MCF 10A (cell line): ENCODE measurements at regions not wholly inside any gene's neighbourhood (a gene's known extent, or its start where the extent isn't known, plus 50 kb on each side); places are given as distances from the start of the nearest gene placed in this dataset.

Source experiments
- BruUV-seq: library from RNA; stranded (reverse); fragments of 400-500 nt; replicated peaks from 2 replicates; lab custom pipeline; 2021; lab: Mats Ljungman, UMichigan
- CTCF ChIA-PET: fragments of 300-600 bp; sonication (Branson Sonifier 250); formaldehyde crosslinking; extraction: SDS; loops from one replicate; lab custom pipeline; 2021; ENCODE audit warnings: antibody characterized with exemption, inconsistent platforms; lab: Yijun Ruan, JAX
- POLR2A ChIA-PET: fragments of 300-600, 350-650 bp; sonication (Branson Sonifier 250); formaldehyde crosslinking; extraction: SDS; loops from one replicate; lab custom pipeline; 2020; ENCODE audit warnings: antibody characterized with exemption, inconsistent platforms; lab: Yijun Ruan, JAX
- DNase-seq: peaks from one replicate; pipeline ENCODE4 v3.0.0-alpha.2; 2018; ENCODE audit not compliant: unreplicated experiment
- H3K27ac Mint-ChIP-seq: one replicate; pipeline ENCODE4 v1.8.0; 2022; ENCODE audit warnings: mild to moderate bottlenecking, low read depth, mixed read lengths; ENCODE audit not compliant: unreplicated experiment
- H3K27me3 Mint-ChIP-seq: one replicate; pipeline ENCODE4 v1.8.0; 2022; ENCODE audit warnings: mixed read lengths; ENCODE audit not compliant: insufficient read depth, unreplicated experiment
- H3K36me3 Mint-ChIP-seq: one replicate; pipeline ENCODE4 v1.8.0; 2022; ENCODE audit warnings: mild to moderate bottlenecking, moderate library complexity, mixed read lengths; ENCODE audit not compliant: insufficient read depth, unreplicated experiment
- H3K4me1 Mint-ChIP-seq: one replicate; pipeline ENCODE4 v1.8.0; 2022; ENCODE audit warnings: mixed read lengths; ENCODE audit not compliant: insufficient read depth, unreplicated experiment
- H3K4me3 Mint-ChIP-seq: one replicate; pipeline ENCODE4 v1.8.0; 2022; ENCODE audit warnings: mild to moderate bottlenecking, moderate library complexity, mixed read lengths; ENCODE audit not compliant: unreplicated experiment
- H3K9me3 Mint-ChIP-seq: one replicate; pipeline ENCODE4 v1.8.0; 2022; ENCODE audit warnings: mixed read lengths; ENCODE audit not compliant: unreplicated experiment
- CTCF ChIP-seq: fragments of 200-600 bp; IDR thresholded peaks from one replicate; pipeline ENCODE4 v1.8.0; 2022; ENCODE audit warnings: antibody characterized with exemption, mild to moderate bottlenecking; ENCODE audit not compliant: unreplicated experiment
- intact Hi-C: fragments of 100-400 bp; cut with micrococcal nuclease; formaldehyde crosslinking; loops from 2 replicates; pipeline ENCODE4 v1.14.1; 2022

GRCh38 chr13:62595976-62596375 is 1180.3 kb upstream of the PCDH20 start:
- Mint-ChIP-seq H3K27ac (no peak overlapping the region), H3K4me1 (no peaks in the 10 kb centered on the region), H3K27me3 (peaks cover 14% of the 10 kb centered on the region), H3K36me3 (no peaks in the 10 kb centered on the region), H3K4me3 (no peak overlapping the region), H3K9me3 (no peaks in the 10 kb centered on the region)
- intact Hi-C loops: no loop called here
- peak; percentile 2 for DNase-seq
- no TSS peak for BruUV-seq
- TF ChIP-seq CTCF: no peak
- ChIA-PET CTCF (no interaction called here), POLR2A (interaction anchor here (0.7 kb wide), 1 partner anchor 275 kb away, joined by 3 read pairs; no protein-coding TSS in a partner anchor)

- Mint-ChIP-seq H3K27me3 (peaks cover 26% of the 10 kb centered on the region), H3K9me3 (no peaks in the 10 kb centered on the region), H3K4me3 (no peak overlapping the region), H3K4me1 (no peaks in the 10 kb centered on the region), H3K36me3 (no peaks in the 10 kb centered on the region), H3K27ac (no peak overlapping the region)
- DNase-seq: no peak
- TF ChIP-seq CTCF: no peak
- ChIA-PET CTCF (no interaction called here), POLR2A (no interaction called here)
- no TSS peak for BruUV-seq
- intact Hi-C loops: no loop called here
Measured at GRCh38 chr13:62593804-62594203, 1178.2 kb upstream of the PCDH20 start.

- intact Hi-C loops: no loop called here
- Mint-ChIP-seq H3K9me3 (no peaks in the 10 kb centered on the region), H3K36me3 (no peaks in the 10 kb centered on the region), H3K4me3 (no peak overlapping the region), H3K27ac (no peak overlapping the region), H3K4me1 (no peaks in the 10 kb centered on the region), H3K27me3 (no peaks in the 10 kb centered on the region)
- no TSS peak for BruUV-seq
- no peak for DNase-seq
- TF ChIP-seq CTCF: no peak
- CTCF ChIA-PET: no interaction called here
- POLR2A ChIA-PET: no interaction called here
Measured at GRCh38 chr13:62583466-62583865, 1167.8 kb upstream of the PCDH20 start.

- ChIA-PET CTCF (no interaction called here), POLR2A (no interaction called here)
- TF ChIP-seq CTCF: no peak
- intact Hi-C loops: no loop called here
- no peaks in the 10 kb centered on the region for H3K9me3 Mint-ChIP-seq
- no peak overlapping the region for H3K4me3 Mint-ChIP-seq
- H3K27me3 Mint-ChIP-seq: peaks cover 18% of the 10 kb centered on the region
- H3K36me3 Mint-ChIP-seq: no peaks in the 10 kb centered on the region
- no peak for DNase-seq
- no TSS peak for BruUV-seq
- H3K27ac Mint-ChIP-seq: no peak overlapping the region
- H3K4me1 Mint-ChIP-seq: no peaks in the 10 kb centered on the region
Measured at GRCh38 chr13:62578402-62578801, 1162.8 kb upstream of the PCDH20 start.
